Activated CD4-positive, alpha-beta memory T cell treated with anti-CD3 and anti-CD28 coated beads, Interleukin-2, amount 10 ng/mL, durations not matched to agents 7 days and 5 days (primary cell): ENCODE measurements at regions not wholly inside any gene's neighbourhood (a gene's known extent, or its start where the extent isn't known, plus 50 kb on each side); places are given as distances from the start of the nearest gene placed in this dataset.
A peak's percentile ranks its signal among the peaks of the same experiment; 100 is the strongest.
"Not testable (repeated sequence)": the region's sequence is repeated elsewhere in the genome, so short reads cannot be mapped to it uniquely, and the experiment has no call there.

Source experiments
- CTCF ChIA-PET: fragments of 350-600 bp; sonication (Branson Sonifier 250); formaldehyde crosslinking; loops from one replicate; lab custom pipeline; 2021; ENCODE audit warnings: antibody characterized with exemption, inconsistent platforms; lab: Charles Lee
- POLR2A ChIA-PET: fragments of 350-600 bp; sonication (Branson Sonifier 250); formaldehyde crosslinking; loops from one replicate; lab custom pipeline; 2021; ENCODE audit warnings: antibody characterized with exemption; lab: Charles Lee
- DNase-seq: peaks from one replicate; pipeline ENCODE4 v3.0.0-alpha.2; 2020
- H3K27ac Mint-ChIP-seq: one replicate; pipeline ENCODE4 v1.8.0; 2021; ENCODE audit warnings: mild to moderate bottlenecking, mixed read lengths
- H3K27me3 Mint-ChIP-seq: one replicate; pipeline ENCODE4 v1.8.0; 2021; ENCODE audit warnings: mixed read lengths
- H3K36me3 Mint-ChIP-seq: one replicate; pipeline ENCODE4 v1.8.0; 2021; ENCODE audit warnings: low read depth, mixed read lengths
- H3K4me1 Mint-ChIP-seq: one replicate; pipeline ENCODE4 v1.8.0; 2021; ENCODE audit warnings: mixed read lengths
- H3K4me3 Mint-ChIP-seq: one replicate; pipeline ENCODE4 v1.8.0; 2021; ENCODE audit warnings: mild to moderate bottlenecking, mixed read lengths
- H3K9me3 Mint-ChIP-seq: one replicate; pipeline ENCODE4 v1.8.0; 2021; ENCODE audit warnings: mixed read lengths

- H3K27ac Mint-ChIP-seq, H3K4me3 Mint-ChIP-seq, H3K27me3 Mint-ChIP-seq, POLR2A ChIA-PET, CTCF ChIA-PET, H3K9me3 Mint-ChIP-seq, H3K4me1 Mint-ChIP-seq, DNase-seq, H3K36me3 Mint-ChIP-seq: not testable (repeated sequence)
Measured at GRCh38 chr10:46773178-46773896, 137.9 kb upstream of the PTPN20 start.

GRCh38 chr10:46773897-46774236, 137.4 kb upstream of the PTPN20 start:
- POLR2A ChIA-PET, CTCF ChIA-PET, H3K27me3 Mint-ChIP-seq, H3K4me3 Mint-ChIP-seq, DNase-seq, H3K4me1 Mint-ChIP-seq, H3K36me3 Mint-ChIP-seq, H3K9me3 Mint-ChIP-seq, H3K27ac Mint-ChIP-seq: not testable (repeated sequence)

- CTCF ChIA-PET, H3K36me3 Mint-ChIP-seq, H3K27ac Mint-ChIP-seq, DNase-seq, H3K4me3 Mint-ChIP-seq, POLR2A ChIA-PET, H3K4me1 Mint-ChIP-seq, H3K27me3 Mint-ChIP-seq, H3K9me3 Mint-ChIP-seq: not testable (repeated sequence)
Measured at GRCh38 chr10:46774366-46774765, 136.9 kb upstream of the PTPN20 start.

- H3K36me3 Mint-ChIP-seq, DNase-seq, CTCF ChIA-PET, H3K4me1 Mint-ChIP-seq, H3K4me3 Mint-ChIP-seq, H3K27me3 Mint-ChIP-seq, H3K27ac Mint-ChIP-seq, H3K9me3 Mint-ChIP-seq, POLR2A ChIA-PET: not testable (repeated sequence)
Measured at GRCh38 chr10:46774945-46775667, 136.1 kb upstream of the PTPN20 start.

- DNase-seq, POLR2A ChIA-PET, H3K27me3 Mint-ChIP-seq, H3K27ac Mint-ChIP-seq, H3K36me3 Mint-ChIP-seq, H3K9me3 Mint-ChIP-seq, CTCF ChIA-PET, H3K4me3 Mint-ChIP-seq, H3K4me1 Mint-ChIP-seq: not testable (repeated sequence)
Measured at GRCh38 chr10:46775668-46776059, 135.6 kb upstream of the PTPN20 start.

GRCh38 chr10:46779571-46779970, 131.7 kb upstream of the PTPN20 start:
- POLR2A ChIA-PET, H3K4me1 Mint-ChIP-seq, DNase-seq, H3K36me3 Mint-ChIP-seq, H3K4me3 Mint-ChIP-seq, H3K9me3 Mint-ChIP-seq, CTCF ChIA-PET, H3K27ac Mint-ChIP-seq: not testable (repeated sequence)
- H3K27me3 Mint-ChIP-seq = peaks cover 19% of the 10 kb centered on the region

- CTCF ChIA-PET, H3K27ac Mint-ChIP-seq, POLR2A ChIA-PET, DNase-seq, H3K9me3 Mint-ChIP-seq, H3K4me1 Mint-ChIP-seq, H3K36me3 Mint-ChIP-seq, H3K4me3 Mint-ChIP-seq: not testable (repeated sequence)
- peaks cover 20% of the 10 kb centered on the region for H3K27me3 Mint-ChIP-seq
Measured at GRCh38 chr10:46780164-46780563, 131.1 kb upstream of the PTPN20 start.

- H3K27ac Mint-ChIP-seq, POLR2A ChIA-PET, DNase-seq, H3K9me3 Mint-ChIP-seq, H3K4me1 Mint-ChIP-seq, H3K4me3 Mint-ChIP-seq, CTCF ChIA-PET, H3K36me3 Mint-ChIP-seq: not testable (repeated sequence)
- H3K27me3 Mint-ChIP-seq = peaks cover 17% of the 10 kb centered on the region
Measured at GRCh38 chr10:46781001-46781400, 130.2 kb upstream of the PTPN20 start.

- H3K27ac Mint-ChIP-seq, H3K9me3 Mint-ChIP-seq, H3K4me3 Mint-ChIP-seq, DNase-seq, CTCF ChIA-PET, H3K4me1 Mint-ChIP-seq, H3K36me3 Mint-ChIP-seq, POLR2A ChIA-PET: not testable (repeated sequence)
- peaks cover 15% of the 10 kb centered on the region for H3K27me3 Mint-ChIP-seq
Measured at GRCh38 chr10:46782001-46782874, 129.0 kb upstream of the PTPN20 start.

- POLR2A ChIA-PET, H3K4me3 Mint-ChIP-seq, H3K4me1 Mint-ChIP-seq, H3K27ac Mint-ChIP-seq, H3K9me3 Mint-ChIP-seq, CTCF ChIA-PET, H3K36me3 Mint-ChIP-seq, DNase-seq: not testable (repeated sequence)
- peaks cover 14% of the 10 kb centered on the region for H3K27me3 Mint-ChIP-seq
Measured at GRCh38 chr10:46784665-46785064, 126.6 kb upstream of the PTPN20 start.

- H3K27ac Mint-ChIP-seq, CTCF ChIA-PET, H3K27me3 Mint-ChIP-seq, DNase-seq, H3K36me3 Mint-ChIP-seq, POLR2A ChIA-PET, H3K9me3 Mint-ChIP-seq, H3K4me1 Mint-ChIP-seq: not testable (repeated sequence)
- H3K4me3 Mint-ChIP-seq = peak overlapping the region; percentile 63
Measured at GRCh38 chr10:46786125-46786517, 125.1 kb upstream of the PTPN20 start.

- CTCF ChIA-PET, H3K4me1 Mint-ChIP-seq, H3K27me3 Mint-ChIP-seq, H3K9me3 Mint-ChIP-seq, POLR2A ChIA-PET, H3K36me3 Mint-ChIP-seq: not testable (repeated sequence)
- peak overlapping the region; percentile 36 for H3K27ac Mint-ChIP-seq
- peak overlapping the region; percentile 75 for H3K4me3 Mint-ChIP-seq
- DNase-seq = peak; percentile 63
Measured at GRCh38 chr10:46786518-46787320, 124.5 kb upstream of the PTPN20 start.

- Mint-ChIP-seq H3K27ac (peak overlapping the region; percentile 36), H3K27me3 (peaks cover 10% of the 10 kb centered on the region), H3K9me3 (no peaks in the 10 kb centered on the region), H3K4me1 (peaks cover 3% of the 10 kb centered on the region), H3K4me3 (peak overlapping the region; percentile 75), H3K36me3 (no peaks in the 10 kb centered on the region)
- CTCF ChIA-PET = no interaction called here
- POLR2A ChIA-PET = no interaction called here
- DNase-seq = peak; percentile 28
Measured at GRCh38 chr10:46787321-46787615, 124.0 kb upstream of the PTPN20 start.
